WTC11 (cell line): ENCODE measurements at regions not wholly inside any gene's neighbourhood (a gene's known extent, or its start where the extent isn't known, plus 50 kb on each side); places are given as distances from the start of the nearest gene placed in this dataset.

ENCODE experiments used
- ATAC-seq: fragments of 200-7000 bp; cut with Tn5 transposase; 2 replicates; pipeline ENCODE4 v1.10.0; 2021; ENCODE audit warnings: mild to moderate bottlenecking, moderate library complexity
- CTCF ChIA-PET: fragments of 300-600 bp; sonication (Branson Sonifier 250); formaldehyde crosslinking; loops from one replicate; lab custom pipeline; 2021; ENCODE audit warnings: antibody characterized with exemption; lab: Charles Lee
- POLR2A ChIA-PET: fragments of 350-600 bp; sonication (Branson Sonifier 250); formaldehyde crosslinking; loops from one replicate; lab custom pipeline; 2021; ENCODE audit warnings: antibody characterized with exemption; lab: Charles Lee
- DNase-seq: peaks from one replicate; pipeline ENCODE4 v3.0.0; 2021; ENCODE audit warnings: low spot score
- H3K27ac Mint-ChIP-seq: 2 replicates; pipeline ENCODE4 v1.8.0; 2021; ENCODE audit warnings: mixed read lengths
- H3K27me3 Mint-ChIP-seq: 2 replicates; pipeline ENCODE4 v1.8.0; 2021; ENCODE audit warnings: low read depth, mild to moderate bottlenecking, moderate library complexity, mixed read lengths
- H3K36me3 Mint-ChIP-seq: 2 replicates; pipeline ENCODE4 v1.8.0; 2021; ENCODE audit warnings: mixed read lengths
- H3K4me1 Mint-ChIP-seq: 2 replicates; pipeline ENCODE4 v1.8.0; 2022; ENCODE audit warnings: mixed read lengths
- H3K4me3 Mint-ChIP-seq: 2 replicates; pipeline ENCODE4 v1.8.0; 2021; ENCODE audit warnings: mild to moderate bottlenecking, moderate library complexity, mixed read lengths
- H3K9me3 Mint-ChIP-seq: 2 replicates; pipeline ENCODE4 v1.8.0; 2021; ENCODE audit warnings: mixed read lengths
- ATF1 ChIP-seq: sonication (generic); formaldehyde crosslinking; IDR thresholded peaks from 2 replicates; pipeline ENCODE4 v1.8.1; 2023; ENCODE audit warnings: mild to moderate bottlenecking, moderate library complexity, missing genetic modification reagents
- CBFB ChIP-seq: sonication (generic); formaldehyde crosslinking; IDR thresholded peaks from 2 replicates; pipeline ENCODE4 v1.8.1; 2022; ENCODE audit warnings: mild to moderate bottlenecking, low read depth, missing genetic modification reagents
- CREM ChIP-seq: sonication (generic); formaldehyde crosslinking; IDR thresholded peaks from 2 replicates; pipeline ENCODE4 v1.8.1; 2022; ENCODE audit warnings: mild to moderate bottlenecking, missing genetic modification reagents, moderate library complexity
- E2F1 ChIP-seq: sonication (generic); formaldehyde crosslinking; IDR thresholded peaks from 2 replicates; pipeline ENCODE4 v1.8.0; 2022; ENCODE audit warnings: mild to moderate bottlenecking, missing genetic modification reagents
- FOXJ3 ChIP-seq: sonication (generic); formaldehyde crosslinking; IDR thresholded peaks from 2 replicates; pipeline ENCODE4 v1.9.0; 2021; ENCODE audit warnings: missing genetic modification reagents, mild to moderate bottlenecking, borderline replicate concordance
- HMGXB4 ChIP-seq: sonication (generic); formaldehyde crosslinking; IDR thresholded peaks from 2 replicates; pipeline ENCODE4 v1.8.1; 2023; ENCODE audit warnings: mild to moderate bottlenecking, moderate library complexity, missing genetic modification reagents
- IRF1 ChIP-seq: sonication (generic); formaldehyde crosslinking; IDR thresholded peaks from 2 replicates; pipeline ENCODE4 v1.8.0; 2023; ENCODE audit warnings: missing genetic modification reagents
- NR1H2 ChIP-seq: sonication (generic); formaldehyde crosslinking; IDR thresholded peaks from 2 replicates; pipeline ENCODE4 v1.9.0; 2021; ENCODE audit warnings: mild to moderate bottlenecking, moderate library complexity, missing genetic modification reagents
- NR2C2 ChIP-seq: sonication (generic); formaldehyde crosslinking; IDR thresholded peaks from 2 replicates; pipeline ENCODE4 v1.8.0; 2022; ENCODE audit warnings: mild to moderate bottlenecking, missing genetic modification reagents
- NR3C1 ChIP-seq: sonication (generic); formaldehyde crosslinking; conservative IDR thresholded peaks from 2 replicates; pipeline ENCODE4 v1.8.1; 2023; ENCODE audit warnings: low read depth, mild to moderate bottlenecking, missing genetic modification reagents
- PRRX2 ChIP-seq: fragments of 250-450 bp; sonication (Bioruptor Pico); IDR thresholded peaks from 2 replicates; pipeline ENCODE4 v1.8.0; 2021; ENCODE audit warnings: mild to moderate bottlenecking
- SOX15 ChIP-seq: fragments of 250-450 bp; sonication (Bioruptor Pico); IDR thresholded peaks from 2 replicates; pipeline ENCODE4 v1.9.0; 2021; ENCODE audit warnings: mild to moderate bottlenecking
- TEAD1 ChIP-seq: sonication (generic); formaldehyde crosslinking; IDR thresholded peaks from 2 replicates; pipeline ENCODE4 v1.8.0; 2022; ENCODE audit warnings: mild to moderate bottlenecking, missing genetic modification reagents
- TEAD4 ChIP-seq: sonication (generic); formaldehyde crosslinking; IDR thresholded peaks from 2 replicates; pipeline ENCODE4 v1.8.0; 2022; ENCODE audit warnings: mild to moderate bottlenecking, missing genetic modification reagents
- ZBTB43 ChIP-seq: sonication (generic); formaldehyde crosslinking; IDR thresholded peaks from 2 replicates; pipeline ENCODE4 v1.8.1; 2023; ENCODE audit warnings: mild to moderate bottlenecking, missing genetic modification reagents
- TF ChIP-seq, protein P1 (sequence below): sonication (generic); formaldehyde crosslinking; conservative IDR thresholded peaks from 2 replicates; pipeline ENCODE4 v1.8.1; 2022; ENCODE audit warnings: mild to moderate bottlenecking, missing genetic modification reagents
- TF ChIP-seq, protein P2 (sequence below): sonication (generic); formaldehyde crosslinking; IDR thresholded peaks from 2 replicates; pipeline ENCODE4 v1.8.1; 2022; ENCODE audit warnings: mild to moderate bottlenecking, missing genetic modification reagents, moderate library complexity, borderline replicate concordance
- TF ChIP-seq, protein P3 (sequence below): sonication (generic); formaldehyde crosslinking; IDR thresholded peaks from 2 replicates; pipeline ENCODE4 v1.8.1; 2023; ENCODE audit warnings: mild to moderate bottlenecking, missing genetic modification reagents, moderate library complexity
- TF ChIP-seq, protein P4 (sequence below): fragments of 250-450 bp; sonication (Bioruptor Pico); IDR thresholded peaks from 2 replicates; pipeline ENCODE4 v1.9.0; 2021; ENCODE audit warnings: mild to moderate bottlenecking, borderline replicate concordance

DNA sequence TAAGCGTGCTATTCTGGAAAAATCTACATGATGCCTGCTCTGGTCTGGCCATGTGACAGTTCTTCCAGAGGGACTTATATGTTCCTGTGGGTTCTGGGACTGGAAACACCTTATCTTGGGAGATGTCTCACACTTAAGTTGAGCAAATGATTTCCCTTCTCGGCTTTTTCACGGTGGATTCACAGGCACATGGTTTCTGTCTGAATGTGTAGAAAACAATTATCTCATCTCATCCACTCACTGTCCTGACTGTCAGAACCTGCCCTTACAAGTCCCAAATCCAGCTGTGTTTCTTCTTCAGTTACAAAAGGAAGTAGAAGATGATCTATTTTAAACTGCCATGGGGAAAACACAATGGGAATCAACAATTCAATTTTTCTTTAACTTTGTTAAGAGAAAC, 184.0 kb downstream of the SYK start:
- TF ChIP-seq TEAD1 (CRISPR knock-in tag) (no peak), E2F1 (CRISPR knock-in tag) (no peak), IRF1 (CRISPR knock-in tag) (no peak)
- TF ChIP-seq, protein P1, sequence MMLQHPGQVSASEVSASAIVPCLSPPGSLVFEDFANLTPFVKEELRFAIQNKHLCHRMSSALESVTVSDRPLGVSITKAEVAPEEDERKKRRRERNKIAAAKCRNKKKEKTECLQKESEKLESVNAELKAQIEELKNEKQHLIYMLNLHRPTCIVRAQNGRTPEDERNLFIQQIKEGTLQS: no peak
- no peaks in the 10 kb centered on the region for H3K27me3 Mint-ChIP-seq
- ATAC-seq: no peak
- peaks cover 9% of the 10 kb centered on the region for H3K4me1 Mint-ChIP-seq
- POLR2A ChIA-PET: no interaction called here
- no peaks in the 10 kb centered on the region for H3K36me3 Mint-ChIP-seq
- CTCF ChIA-PET: interaction anchor here (0.6 to 2.5 kb wide), 16 partner anchors 13 to 741 kb away, joined by 3 to 24 read pairs (median 3); partner anchors contain the start of gene NFIL3
- no peak overlapping the region for H3K4me3 Mint-ChIP-seq
- peaks cover 12% of the 10 kb centered on the region for H3K9me3 Mint-ChIP-seq
- H3K27ac Mint-ChIP-seq: no peak overlapping the region
- DNase-seq: no peak

GRCh38 chr9:90986161-90986560, 184.5 kb downstream of the SYK start:
- POLR2A ChIA-PET: no interaction called here
- Mint-ChIP-seq H3K9me3 (peaks cover 17% of the 10 kb centered on the region), H3K4me3 (no peak overlapping the region), H3K27ac (no peak overlapping the region), H3K4me1 (peaks cover 9% of the 10 kb centered on the region), H3K36me3 (no peaks in the 10 kb centered on the region), H3K27me3 (no peaks in the 10 kb centered on the region)
- CTCF ChIA-PET: interaction anchor here (0.6 to 2.5 kb wide), 2 partner anchors 48 to 440 kb away, joined by 3 to 11 read pairs; no protein-coding TSS in a partner anchor
- no peak for ATAC-seq
- TF ChIP-seq PRRX2 (CRISPR knock-in tag) (no peak), HMGXB4 (CRISPR knock-in tag) (no peak), NR2C2 (CRISPR knock-in tag) (no peak), NR3C1 (CRISPR knock-in tag) (no peak)
- TF ChIP-seq, protein P2, sequence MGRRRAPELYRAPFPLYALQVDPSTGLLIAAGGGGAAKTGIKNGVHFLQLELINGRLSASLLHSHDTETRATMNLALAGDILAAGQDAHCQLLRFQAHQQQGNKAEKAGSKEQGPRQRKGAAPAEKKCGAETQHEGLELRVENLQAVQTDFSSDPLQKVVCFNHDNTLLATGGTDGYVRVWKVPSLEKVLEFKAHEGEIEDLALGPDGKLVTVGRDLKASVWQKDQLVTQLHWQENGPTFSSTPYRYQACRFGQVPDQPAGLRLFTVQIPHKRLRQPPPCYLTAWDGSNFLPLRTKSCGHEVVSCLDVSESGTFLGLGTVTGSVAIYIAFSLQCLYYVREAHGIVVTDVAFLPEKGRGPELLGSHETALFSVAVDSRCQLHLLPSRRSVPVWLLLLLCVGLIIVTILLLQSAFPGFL (CRISPR knock-in tag): no peak
- no peak for DNase-seq

DNA sequence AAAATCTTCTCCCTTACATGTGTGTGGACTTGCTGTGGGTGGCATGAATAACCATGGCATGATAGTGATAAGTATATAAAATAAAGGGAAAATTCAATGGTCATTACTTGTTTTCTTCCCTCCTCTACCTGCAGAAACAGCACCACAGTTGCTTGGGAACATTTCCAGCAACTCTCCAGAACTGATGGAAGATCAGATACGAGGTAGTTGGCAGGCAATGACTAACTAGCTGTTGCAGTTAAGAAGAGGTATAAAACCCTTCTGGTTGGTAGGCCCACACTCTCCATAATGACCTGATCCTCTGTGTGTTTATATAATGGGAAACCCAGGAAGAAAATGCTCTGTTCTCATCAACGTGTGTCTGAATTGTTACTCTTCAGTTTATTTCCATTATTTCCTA, 185.9 kb downstream of the SYK start:
- no peaks in the 10 kb centered on the region for H3K27me3 Mint-ChIP-seq
- no peak for DNase-seq
- ATAC-seq: no peak
- no peaks in the 10 kb centered on the region for H3K36me3 Mint-ChIP-seq
- H3K4me1 Mint-ChIP-seq: peaks cover 9% of the 10 kb centered on the region
- ChIA-PET POLR2A (no interaction called here), CTCF (no interaction called here)
- H3K27ac Mint-ChIP-seq: no peak overlapping the region
- peaks cover 31% of the 10 kb centered on the region for H3K9me3 Mint-ChIP-seq
- no peak overlapping the region for H3K4me3 Mint-ChIP-seq
- TF ChIP-seq ATF1 (CRISPR knock-in tag) (no peak), NR1H2 (CRISPR knock-in tag) (no peak), CREM (CRISPR knock-in tag) (no peak), ZBTB43 (CRISPR knock-in tag) (no peak), SOX15 (CRISPR knock-in tag) (no peak), TEAD4 (CRISPR knock-in tag) (no peak), FOXJ3 (CRISPR knock-in tag) (no peak), CBFB (CRISPR knock-in tag) (no peak)
- TF ChIP-seq, protein P3, sequence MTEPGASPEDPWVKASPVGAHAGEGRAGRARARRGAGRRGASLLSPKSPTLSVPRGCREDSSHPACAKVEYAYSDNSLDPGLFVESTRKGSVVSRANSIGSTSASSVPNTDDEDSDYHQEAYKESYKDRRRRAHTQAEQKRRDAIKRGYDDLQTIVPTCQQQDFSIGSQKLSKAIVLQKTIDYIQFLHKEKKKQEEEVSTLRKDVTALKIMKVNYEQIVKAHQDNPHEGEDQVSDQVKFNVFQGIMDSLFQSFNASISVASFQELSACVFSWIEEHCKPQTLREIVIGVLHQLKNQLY: no peak
- TF ChIP-seq, protein P4, sequence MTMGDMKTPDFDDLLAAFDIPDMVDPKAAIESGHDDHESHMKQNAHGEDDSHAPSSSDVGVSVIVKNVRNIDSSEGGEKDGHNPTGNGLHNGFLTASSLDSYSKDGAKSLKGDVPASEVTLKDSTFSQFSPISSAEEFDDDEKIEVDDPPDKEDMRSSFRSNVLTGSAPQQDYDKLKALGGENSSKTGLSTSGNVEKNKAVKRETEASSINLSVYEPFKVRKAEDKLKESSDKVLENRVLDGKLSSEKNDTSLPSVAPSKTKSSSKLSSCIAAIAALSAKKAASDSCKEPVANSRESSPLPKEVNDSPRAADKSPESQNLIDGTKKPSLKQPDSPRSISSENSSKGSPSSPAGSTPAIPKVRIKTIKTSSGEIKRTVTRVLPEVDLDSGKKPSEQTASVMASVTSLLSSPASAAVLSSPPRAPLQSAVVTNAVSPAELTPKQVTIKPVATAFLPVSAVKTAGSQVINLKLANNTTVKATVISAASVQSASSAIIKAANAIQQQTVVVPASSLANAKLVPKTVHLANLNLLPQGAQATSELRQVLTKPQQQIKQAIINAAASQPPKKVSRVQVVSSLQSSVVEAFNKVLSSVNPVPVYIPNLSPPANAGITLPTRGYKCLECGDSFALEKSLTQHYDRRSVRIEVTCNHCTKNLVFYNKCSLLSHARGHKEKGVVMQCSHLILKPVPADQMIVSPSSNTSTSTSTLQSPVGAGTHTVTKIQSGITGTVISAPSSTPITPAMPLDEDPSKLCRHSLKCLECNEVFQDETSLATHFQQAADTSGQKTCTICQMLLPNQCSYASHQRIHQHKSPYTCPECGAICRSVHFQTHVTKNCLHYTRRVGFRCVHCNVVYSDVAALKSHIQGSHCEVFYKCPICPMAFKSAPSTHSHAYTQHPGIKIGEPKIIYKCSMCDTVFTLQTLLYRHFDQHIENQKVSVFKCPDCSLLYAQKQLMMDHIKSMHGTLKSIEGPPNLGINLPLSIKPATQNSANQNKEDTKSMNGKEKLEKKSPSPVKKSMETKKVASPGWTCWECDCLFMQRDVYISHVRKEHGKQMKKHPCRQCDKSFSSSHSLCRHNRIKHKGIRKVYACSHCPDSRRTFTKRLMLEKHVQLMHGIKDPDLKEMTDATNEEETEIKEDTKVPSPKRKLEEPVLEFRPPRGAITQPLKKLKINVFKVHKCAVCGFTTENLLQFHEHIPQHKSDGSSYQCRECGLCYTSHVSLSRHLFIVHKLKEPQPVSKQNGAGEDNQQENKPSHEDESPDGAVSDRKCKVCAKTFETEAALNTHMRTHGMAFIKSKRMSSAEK (CRISPR knock-in tag): no peak
